Esophagus squamous epithelium (tissue), 5 donors: ENCODE measurements at regions not wholly inside any gene's neighbourhood (a gene's known extent, or its start where the extent isn't known, plus 50 kb on each side); places are given as distances from the start of the nearest gene placed in this dataset.

ENCODE experiments used
- DNase-seq: peaks from one replicate; lab custom pipeline; 2025; lab: John Stamatoyannopoulos, UW
- H3K27ac ChIP-seq, 4 donors: fragments of 200-600 bp; sonication (generic); one replicate each; pipeline ENCODE4 v1.5.1; 2016 to 2019; ENCODE audit warnings: mild to moderate bottlenecking in 1 of 4
- H3K27me3 ChIP-seq, 4 donors: fragments of 200-600 bp; sonication (generic); 1 replicate in 3 of 4; 2 replicates in 1 of 4; pipeline versions ENCODE4 v1.5.1 to v1.6.0; 2017 to 2021; ENCODE audit warnings: antibody characterized with exemption in 1 of 4
- H3K36me3 ChIP-seq, 3 donors: fragments of 200-600 bp; sonication (generic); one replicate each; pipeline ENCODE4 v1.5.1; 2016 to 2019
- H3K4me1 ChIP-seq, 3 donors: fragments of 200-600 bp; sonication (generic); one replicate each; pipeline ENCODE4 v1.5.1; 2017 to 2019
- H3K4me3 ChIP-seq, 4 donors: fragments of 200-600 bp; sonication (generic); 1 replicate in 3 of 4; 2 replicates in 1 of 4; pipeline ENCODE4 v1.5.1; 2016 to 2019; ENCODE audit warnings: mild to moderate bottlenecking in 2 of 4, moderate library complexity in 1 of 4
- H3K9me3 ChIP-seq, 3 donors: fragments of 200-600 bp; sonication (generic); one replicate each; pipeline ENCODE4 v1.5.1; 2016 to 2019
- POLR2A ChIP-seq, 4 donors: fragments of 450-650 bp; IDR thresholded peaks; one replicate each; pipeline ENCODE4 v1.6.1; 2017; ENCODE audit warnings: antibody characterized with exemption in 4 of 4, mild to moderate bottlenecking in 4 of 4, moderate library complexity in 3 of 4
- WGBS, 2 donors: methylation state at CpG; one replicate each; pipeline ENCODE4 v1.1.5; 2018; 5-methylcytosine and 5-hydroxymethylcytosine counted together
- intact Hi-C: fragments of 100-400 bp; cut with DNase I; formaldehyde crosslinking; loops from one replicate; pipeline ENCODE4 v1.15.0; 2022
- TF ChIP-seq, protein P1 (sequence below), 6 experiments: fragments of 450-650 bp in 4 of 6; fragments of 200-600 bp in 2 of 6; sonication (generic) in 2 of 6; IDR thresholded peaks; one replicate each; pipeline ENCODE4 v1.5.1; 2016 to 2019; ENCODE audit warnings: antibody characterized with exemption in 6 of 6, mild to moderate bottlenecking in 4 of 6, moderate library complexity in 4 of 6
- donor health status: DM: yes; HTN: yes; CAD: no.

GRCh38 chr20:24273251-24273650 lies 196.2 kb upstream of the SYNDIG1 start:
- Histone ChIP-seq H3K27ac (no peak overlapping the region), H3K4me3 (no peak overlapping the region), H3K4me1 (no peaks in the 10 kb centered on the region), H3K27me3 (no peaks in the 10 kb centered on the region), H3K9me3 (peaks cover 0 to 3% (median 0%) of the 10 kb centered on the region in 3 donors), H3K36me3 (no peaks in the 10 kb centered on the region)
- intact Hi-C loops, result no loop called here
- DNase-seq, result no peak
- TF ChIP-seq, protein P1, sequence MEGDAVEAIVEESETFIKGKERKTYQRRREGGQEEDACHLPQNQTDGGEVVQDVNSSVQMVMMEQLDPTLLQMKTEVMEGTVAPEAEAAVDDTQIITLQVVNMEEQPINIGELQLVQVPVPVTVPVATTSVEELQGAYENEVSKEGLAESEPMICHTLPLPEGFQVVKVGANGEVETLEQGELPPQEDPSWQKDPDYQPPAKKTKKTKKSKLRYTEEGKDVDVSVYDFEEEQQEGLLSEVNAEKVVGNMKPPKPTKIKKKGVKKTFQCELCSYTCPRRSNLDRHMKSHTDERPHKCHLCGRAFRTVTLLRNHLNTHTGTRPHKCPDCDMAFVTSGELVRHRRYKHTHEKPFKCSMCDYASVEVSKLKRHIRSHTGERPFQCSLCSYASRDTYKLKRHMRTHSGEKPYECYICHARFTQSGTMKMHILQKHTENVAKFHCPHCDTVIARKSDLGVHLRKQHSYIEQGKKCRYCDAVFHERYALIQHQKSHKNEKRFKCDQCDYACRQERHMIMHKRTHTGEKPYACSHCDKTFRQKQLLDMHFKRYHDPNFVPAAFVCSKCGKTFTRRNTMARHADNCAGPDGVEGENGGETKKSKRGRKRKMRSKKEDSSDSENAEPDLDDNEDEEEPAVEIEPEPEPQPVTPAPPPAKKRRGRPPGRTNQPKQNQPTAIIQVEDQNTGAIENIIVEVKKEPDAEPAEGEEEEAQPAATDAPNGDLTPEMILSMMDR (IDR thresholded peaks at IDR 0.05), result no peak
- no peak for TF ChIP-seq POLR2A (IDR thresholded peaks at IDR 0.05)

GRCh38 chr20:24261351-24261750 lies 208.1 kb upstream of the SYNDIG1 start:
- WGBS, 2 donors, result 59 to 61% methylated on average over 3 of the region's 3 CpGs
- H3K36me3 ChIP-seq, result no peaks in the 10 kb centered on the region
- TF ChIP-seq, protein P1 (IDR thresholded peaks at IDR 0.05), result no peak
- DNase-seq, result no peak
- no peaks in the 10 kb centered on the region for H3K27me3 ChIP-seq
- H3K4me1 ChIP-seq, result no peaks in the 10 kb centered on the region
- intact Hi-C loops, result no loop called here
- H3K9me3 ChIP-seq, result no peaks in the 10 kb centered on the region
- no peak overlapping the region for H3K27ac ChIP-seq
- H3K4me3 ChIP-seq, result no peak overlapping the region

DNA sequence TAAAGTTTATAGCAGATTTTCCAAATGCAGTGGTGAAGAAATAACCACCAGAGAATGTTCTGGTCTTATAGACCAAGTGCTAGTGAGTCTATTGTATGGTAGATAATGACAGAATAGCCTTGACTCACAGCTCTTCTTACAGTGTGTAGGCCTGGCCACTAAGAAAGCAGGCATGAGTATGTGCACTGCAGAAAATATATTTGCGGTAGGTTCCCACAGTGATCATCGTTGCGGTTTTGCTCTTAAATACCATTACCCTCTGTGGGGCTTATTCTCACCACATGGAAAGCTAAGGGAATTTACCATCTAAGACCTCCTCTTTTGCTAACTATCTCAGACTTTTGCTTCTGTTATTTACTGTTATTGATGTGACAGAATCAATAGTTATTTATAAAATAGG lies 212.3 kb upstream of the SYNDIG1 start:
- Histone ChIP-seq H3K27me3 (no peaks in the 10 kb centered on the region), H3K27ac (no peak overlapping the region), H3K36me3 (no peaks in the 10 kb centered on the region), H3K9me3 (no peaks in the 10 kb centered on the region), H3K4me3 (no peak overlapping the region), H3K4me1 (no peaks in the 10 kb centered on the region)
- intact Hi-C loops, result no loop called here
- WGBS, 2 donors, result 89 to 93% methylated on average over 3 of the region's 3 CpGs
- TF ChIP-seq, protein P1 (IDR thresholded peaks at IDR 0.05), result no peak
- no peak for TF ChIP-seq POLR2A (IDR thresholded peaks at IDR 0.05)
- no peak for DNase-seq

- DNase-seq, result no peak
- intact Hi-C loops, result no loop called here
- Histone ChIP-seq H3K4me1 (no peaks in the 10 kb centered on the region), H3K27me3 (no peaks in the 10 kb centered on the region), H3K9me3 (no peaks in the 10 kb centered on the region), H3K36me3 (no peaks in the 10 kb centered on the region), H3K4me3 (no peak overlapping the region), H3K27ac (no peak overlapping the region)
- 59 to 100% methylated on average over 3 of the region's 9 CpGs for WGBS, 2 donors
- no peak for TF ChIP-seq POLR2A (IDR thresholded peaks at IDR 0.05)
- TF ChIP-seq, protein P1 (IDR thresholded peaks at IDR 0.05), result no peak
Measured at GRCh38 chr20:24256307-24256706, 213.1 kb upstream of the SYNDIG1 start.

DNA sequence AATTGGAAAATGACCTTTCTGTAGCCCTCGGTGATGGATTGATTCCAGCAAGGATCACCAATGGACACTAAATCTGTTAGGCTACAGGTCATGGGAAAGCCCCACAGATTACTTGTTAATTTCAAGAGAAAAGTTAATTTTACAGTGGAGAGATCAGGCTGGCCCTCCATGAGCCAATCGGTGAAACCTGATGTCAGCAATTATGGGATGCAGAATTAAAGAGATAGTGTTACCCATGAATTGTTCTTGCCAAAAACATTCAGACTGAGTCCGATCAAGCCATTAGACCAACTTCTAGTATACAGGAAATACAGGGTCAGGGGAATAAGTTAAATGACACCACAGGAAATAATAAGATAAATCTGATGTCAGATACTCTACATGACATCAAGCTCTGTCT lies 214.9 kb upstream of the SYNDIG1 start:
- 82% methylated on average over 3 of the region's 3 CpGs for WGBS, 2 donors
- H3K4me1 ChIP-seq, result no peaks in the 10 kb centered on the region

More for the DNA sequence above, 214.9 kb upstream of the SYNDIG1 start:
- no peaks in the 10 kb centered on the region for H3K9me3 ChIP-seq
- H3K36me3 ChIP-seq, result no peaks in the 10 kb centered on the region
- TF ChIP-seq, protein P1 (IDR thresholded peaks at IDR 0.05), result no peak
- TF ChIP-seq POLR2A (IDR thresholded peaks at IDR 0.05), result no peak
- no peaks in the 10 kb centered on the region for H3K27me3 ChIP-seq
- intact Hi-C loops, result no loop called here
- no peak for DNase-seq
- H3K4me3 ChIP-seq, result no peak overlapping the region
- H3K27ac ChIP-seq, result no peak overlapping the region
